T-helper 1 cell (primary cell): ENCODE measurements at regions not wholly inside any gene's neighbourhood (a gene's known extent, or its start where the extent isn't known, plus 50 kb on each side); places are given as distances from the start of the nearest gene placed in this dataset.

Source experiments
- DNase-seq, 5 donors: peaks; one replicate each; pipeline ENCODE4 v3.0.0-alpha.2; 2012 to 2020

DNA sequence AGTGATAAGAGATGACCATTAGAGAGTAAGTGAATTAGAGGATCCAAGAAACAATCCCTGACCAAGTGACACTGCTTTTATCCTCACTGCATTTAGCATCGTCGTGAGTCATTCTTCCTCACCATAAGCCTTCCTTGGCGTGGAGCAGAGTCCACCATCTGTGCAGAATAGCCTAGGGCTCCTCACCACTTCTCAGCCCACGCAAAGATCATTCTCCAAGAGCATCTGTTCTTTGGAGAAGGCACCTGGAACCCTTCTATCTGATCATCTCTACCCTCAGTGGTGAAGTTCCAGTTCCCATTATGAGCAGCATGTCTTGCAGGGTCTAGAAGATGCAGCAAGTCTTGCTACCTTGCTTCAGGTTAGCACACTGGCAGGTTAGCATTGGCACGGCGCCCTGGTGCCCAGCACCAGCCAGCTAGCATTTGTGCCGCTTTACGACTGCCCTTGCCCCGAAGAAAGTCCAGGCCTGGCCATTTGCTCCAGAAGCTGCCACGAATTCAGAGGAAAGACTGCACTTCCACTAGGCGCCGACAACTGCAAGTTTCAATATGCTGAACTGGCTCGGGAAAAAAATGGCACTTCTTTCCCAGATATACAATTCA is 225.8 kb downstream of the TTC32 start:
- no peak for DNase-seq

GRCh38 chr2:19675003-19675629 is 226.7 kb downstream of the TTC32 start:
- no peak for DNase-seq

GRCh38 chr2:19674051-19675002 is 227.5 kb downstream of the TTC32 start:
- DNase-seq = no peak

DNA sequence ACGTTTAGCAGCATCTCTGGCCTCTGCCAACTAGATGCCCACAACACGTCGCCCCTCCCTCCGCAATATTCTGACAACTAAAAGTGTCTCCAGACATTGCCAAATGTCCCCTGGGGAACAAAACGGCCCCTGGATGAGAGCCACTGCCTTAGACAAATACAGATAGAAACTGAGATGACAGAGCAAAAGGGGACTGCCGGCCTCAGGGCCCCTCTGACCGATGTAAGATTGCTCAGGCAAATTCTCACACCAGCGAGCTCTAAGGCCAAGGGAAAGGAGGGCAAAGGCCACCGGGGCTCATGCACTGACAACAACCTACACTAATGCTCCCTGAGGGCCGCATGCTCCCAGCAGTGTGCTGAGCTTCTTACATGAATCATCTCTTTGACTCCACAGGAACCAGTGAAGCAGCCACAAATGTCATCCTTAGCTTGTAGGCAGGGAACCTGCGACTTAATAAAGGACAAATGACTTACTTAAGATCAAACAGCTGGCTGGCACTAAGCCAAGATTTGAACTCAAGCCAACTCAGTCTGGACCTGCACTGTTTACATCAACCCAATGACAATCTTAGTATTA is 228.5 kb downstream of the TTC32 start:
- DNase-seq = no peak

DNA sequence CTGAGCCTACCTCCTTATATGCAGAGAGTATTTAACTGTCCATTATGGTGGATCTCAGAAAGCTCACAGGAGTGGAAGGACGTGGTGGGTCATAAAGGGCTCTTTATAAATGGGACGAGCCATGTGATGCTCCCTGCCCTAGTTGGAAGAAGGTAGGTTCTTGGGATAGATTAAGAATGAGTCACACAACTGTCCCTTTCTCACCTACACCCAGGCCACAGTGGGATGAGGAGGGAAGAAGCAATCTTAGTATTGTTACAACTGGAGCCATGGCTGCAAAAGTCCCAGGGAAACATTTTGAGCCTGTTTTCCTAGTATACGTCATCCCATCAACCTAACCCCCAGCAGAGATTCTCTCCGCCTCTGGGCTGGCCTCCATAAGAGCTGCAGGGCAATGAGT is 229.9 kb downstream of the TTC32 start:
- no peak for DNase-seq

DNA sequence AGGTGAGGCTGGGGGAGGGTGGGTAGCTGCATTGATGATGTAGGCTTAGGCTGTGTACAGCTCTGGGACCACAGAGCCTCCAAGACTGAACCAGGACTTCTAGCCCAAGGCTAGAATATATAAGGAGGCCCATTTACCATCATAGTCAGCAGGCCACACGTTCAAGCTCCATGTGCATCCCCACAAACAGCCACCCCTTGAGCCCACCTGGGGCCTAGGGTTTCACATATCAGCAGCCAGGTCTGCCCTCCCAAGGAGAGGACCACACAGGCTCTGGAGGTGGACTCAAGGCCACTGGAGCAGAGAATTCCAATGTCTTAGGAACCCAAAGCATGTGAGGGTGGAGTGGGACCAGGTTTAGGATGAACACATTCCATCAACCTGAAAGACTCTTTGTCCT is 230.5 kb downstream of the TTC32 start:
- DNase-seq = no peak

GRCh38 chr2:19670303-19670702 is 231.5 kb downstream of the TTC32 start:
- no peak for DNase-seq

DNA sequence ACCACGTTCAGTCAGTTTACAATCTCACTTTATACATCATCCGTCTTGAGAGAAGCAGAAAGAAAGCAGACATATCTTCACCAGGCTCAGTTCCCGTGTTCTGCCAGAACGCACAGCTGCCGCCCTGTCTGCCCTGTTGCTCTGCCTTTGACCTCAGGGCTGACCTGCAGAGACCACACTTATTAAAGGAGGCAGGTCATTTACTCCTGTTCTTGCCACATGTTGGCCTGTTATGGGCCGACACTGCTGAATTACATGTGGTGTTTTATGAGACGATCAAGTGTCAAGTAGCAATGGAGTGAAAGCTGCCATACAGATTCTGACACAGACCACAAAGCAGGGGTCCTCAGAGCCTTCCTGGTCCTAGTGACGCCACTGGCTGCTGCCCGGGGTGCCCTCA is 232.2 kb downstream of the TTC32 start:
- no peak for DNase-seq

DNA sequence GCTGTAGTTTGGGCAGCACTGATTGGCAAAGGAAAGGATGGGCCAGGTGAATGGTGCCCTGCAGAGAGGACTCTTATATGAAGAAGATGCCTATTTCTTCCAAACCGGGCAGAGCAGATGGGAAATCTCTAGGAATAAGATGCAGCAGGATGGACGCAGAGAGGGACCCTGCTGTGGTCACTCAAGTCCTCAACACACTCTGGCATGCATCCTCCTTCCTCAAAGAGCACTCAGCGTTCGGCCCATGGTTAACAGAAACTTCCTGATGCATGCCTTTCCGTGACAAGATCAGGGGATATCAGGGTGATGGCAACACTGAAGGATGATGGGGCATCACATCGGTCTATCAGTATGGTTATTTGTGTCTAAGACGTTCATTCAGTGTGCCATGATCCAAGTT is 232.7 kb downstream of the TTC32 start:
- DNase-seq = no peak

GRCh38 chr2:19667536-19667949 is 234.2 kb downstream of the TTC32 start:
- DNase-seq = no peak

- DNase-seq = no peak
Observed at GRCh38 chr2:19667085-19667484, 234.7 kb downstream of the TTC32 start.

- no peak for DNase-seq
Observed at GRCh38 chr2:19664646-19665045, 237.1 kb downstream of the TTC32 start.

- no peak for DNase-seq
Observed at GRCh38 chr2:19659024-19659792, 242.6 kb downstream of the TTC32 start.

GRCh38 chr2:19656011-19656410 is 245.8 kb downstream of the TTC32 start:
- DNase-seq = no peak

- no peak for DNase-seq
Observed at GRCh38 chr2:19654310-19655090, 247.3 kb downstream of the TTC32 start.

DNA sequence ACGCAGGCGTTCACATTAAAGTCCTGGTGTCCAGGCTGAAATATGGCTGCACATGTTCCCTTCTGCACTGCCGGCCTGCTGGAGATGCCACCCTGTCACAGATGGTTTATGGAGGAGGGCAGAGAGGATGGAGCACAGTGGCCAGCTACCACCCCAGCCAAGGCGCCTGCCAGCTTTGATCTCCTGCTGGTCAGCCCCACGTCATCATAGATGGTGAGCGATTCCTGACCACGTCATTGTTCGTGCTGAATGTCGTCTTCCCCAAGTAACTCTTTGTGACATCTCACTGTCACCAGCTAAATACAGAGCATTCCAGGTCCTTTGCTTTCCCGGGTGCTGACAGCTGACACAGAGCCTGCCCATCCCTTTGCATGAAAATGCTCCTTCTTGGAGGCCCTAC is 248.3 kb downstream of the TTC32 start:
- DNase-seq = no peak

DNA sequence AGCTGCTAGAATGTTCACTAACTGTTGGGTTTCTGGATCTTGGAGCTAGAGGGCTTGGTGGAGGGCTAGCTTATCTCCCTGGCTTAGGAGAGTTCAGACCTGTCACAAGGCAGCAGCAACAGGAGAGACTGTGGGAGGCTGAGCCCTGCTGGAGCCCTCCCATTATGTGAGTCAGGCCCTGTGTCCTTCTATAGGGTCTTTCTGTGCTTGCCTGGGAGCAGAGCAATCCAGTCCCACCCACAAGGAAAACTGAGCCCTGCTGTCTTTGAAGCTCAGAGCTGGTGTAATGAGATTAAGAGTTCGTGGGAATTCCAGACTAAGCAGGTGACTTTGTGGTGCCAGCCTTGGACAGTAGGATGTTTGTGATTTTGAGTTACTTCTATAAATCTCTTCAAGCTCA is 249.0 kb downstream of the TTC32 start:
- no peak for DNase-seq

- no peak for DNase-seq
Observed at GRCh38 chr2:19651466-19651865, 250.3 kb downstream of the TTC32 start.

- DNase-seq = no peak
Observed at GRCh38 chr2:19649785-19650380, 251.9 kb downstream of the TTC32 start.

DNA sequence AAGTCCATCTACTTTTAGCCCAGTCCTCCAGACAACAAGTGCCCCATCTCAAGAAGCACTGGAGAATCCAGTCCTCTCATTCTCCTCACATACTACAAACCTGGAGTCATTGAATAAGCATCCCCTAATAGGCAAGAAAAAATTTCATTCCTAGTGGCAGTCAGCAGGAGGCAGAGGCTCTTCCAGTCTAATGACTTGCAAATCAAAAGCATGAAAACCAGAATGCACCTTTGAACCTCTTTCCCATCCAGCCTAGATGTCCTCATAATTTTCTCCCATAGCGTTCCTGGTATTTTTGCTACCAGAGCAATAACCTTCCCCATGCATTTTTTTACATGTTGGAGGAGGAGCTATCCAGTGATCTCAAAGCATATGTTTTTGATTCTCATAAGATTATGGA is 252.6 kb downstream of the TTC32 start:
- no peak for DNase-seq

DNA sequence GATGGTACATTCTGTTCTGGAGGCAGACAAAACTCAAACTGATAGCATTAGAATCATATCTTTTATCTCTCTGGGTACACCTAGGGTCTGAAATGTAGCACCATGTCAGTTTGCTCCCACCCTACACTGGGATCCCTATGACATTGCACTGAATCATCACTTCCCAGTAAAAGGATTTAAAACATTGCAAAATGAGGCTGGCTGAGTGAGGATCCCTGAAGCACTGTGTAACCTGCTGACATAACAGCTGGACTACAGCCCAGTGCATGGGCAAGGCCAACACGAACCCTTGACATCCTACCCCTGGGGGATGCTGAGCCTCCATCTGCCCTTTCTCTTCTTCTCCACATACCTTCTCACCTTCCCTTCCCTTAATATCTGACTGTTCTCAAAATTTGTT is 253.2 kb downstream of the TTC32 start:
- no peak for DNase-seq
